8988T (cell line): ENCODE measurements at regions not wholly inside any gene's neighbourhood (a gene's known extent, or its start where the extent isn't known, plus 50 kb on each side); places are given as distances from the start of the nearest gene placed in this dataset.

ENCODE experiments used
- DNase-seq: peaks from one replicate; pipeline ENCODE4 v3.0.0; 2011

DNA sequence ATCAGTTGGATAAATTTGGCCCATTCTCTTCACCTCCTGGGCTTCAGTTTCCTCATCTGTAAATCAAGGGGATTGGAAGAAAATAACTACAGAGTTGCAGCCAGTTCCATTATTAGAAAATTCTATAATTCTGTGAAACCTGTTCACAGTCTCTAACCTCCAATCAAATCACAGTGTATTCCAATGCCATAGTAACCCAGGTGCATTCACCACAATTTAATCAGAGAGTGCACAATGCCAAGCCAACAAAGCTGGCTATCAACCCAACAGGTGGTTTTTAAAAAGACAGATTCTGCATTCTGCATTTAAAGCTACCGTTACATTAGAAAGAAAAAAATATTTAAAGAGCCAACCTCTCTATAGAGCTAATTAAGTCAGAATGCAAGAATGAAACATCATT is 308.6 kb downstream of the RNF144A start:
- DNase-seq = no peak

DNA sequence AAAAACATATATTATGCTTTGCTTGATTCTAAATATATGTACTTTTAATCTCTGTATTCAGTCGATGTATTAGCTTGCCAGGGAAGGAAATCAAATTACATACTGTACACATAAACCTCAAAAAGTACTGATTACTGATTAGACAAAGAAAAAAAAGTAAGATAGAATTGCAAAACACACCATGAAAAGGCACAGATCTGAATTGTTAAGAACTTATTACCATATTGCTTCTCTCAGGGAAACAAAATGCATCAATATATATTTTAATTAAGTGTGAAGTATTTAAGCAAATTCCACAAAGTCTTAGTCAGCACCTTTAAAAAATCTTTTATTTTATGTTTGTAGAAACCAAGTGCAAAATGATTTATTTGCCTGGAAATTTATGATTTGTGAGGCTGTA is 309.3 kb downstream of the RNF144A start:
- DNase-seq = no peak

DNA sequence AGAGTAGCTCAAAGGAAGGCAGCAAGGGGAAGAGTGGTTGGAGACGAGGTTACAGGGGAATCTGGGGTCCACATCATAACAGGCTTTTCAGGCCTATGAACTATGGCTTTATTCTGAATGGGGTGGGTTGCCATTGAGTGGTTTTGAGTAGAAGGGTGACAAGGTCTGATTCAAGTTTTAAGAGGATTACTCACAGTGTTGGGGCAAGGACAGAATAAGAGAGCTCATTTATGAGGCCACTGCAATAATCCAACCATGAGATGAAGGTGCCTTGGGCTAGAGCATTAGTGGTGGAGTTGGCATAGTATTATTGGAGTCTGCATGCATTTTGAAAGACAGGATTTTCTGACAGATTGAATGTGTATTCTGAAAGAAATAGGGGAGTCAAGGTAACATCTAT is 315.9 kb downstream of the RNF144A start:
- DNase-seq = no peak

DNA sequence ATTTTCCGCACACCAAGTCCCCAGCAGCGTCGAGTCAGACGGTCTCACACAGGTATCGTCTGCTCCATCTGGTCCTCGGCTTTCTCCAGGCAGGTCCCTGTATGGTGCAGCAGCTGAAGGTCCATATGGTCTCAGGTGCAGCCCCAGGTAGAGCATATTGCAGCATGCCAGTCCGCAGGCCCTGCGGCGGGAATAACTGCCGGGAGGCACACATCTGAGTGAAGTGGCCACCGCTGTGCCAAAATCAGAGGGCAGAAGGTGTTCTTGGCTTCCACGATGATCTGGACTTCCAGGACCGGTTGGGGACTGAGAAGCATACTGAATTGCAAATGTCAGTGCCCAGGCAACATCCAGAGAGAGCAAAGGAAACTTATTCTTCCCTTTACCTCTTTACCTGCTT is 320.3 kb downstream of the RNF144A start:
- no peak for DNase-seq

DNA sequence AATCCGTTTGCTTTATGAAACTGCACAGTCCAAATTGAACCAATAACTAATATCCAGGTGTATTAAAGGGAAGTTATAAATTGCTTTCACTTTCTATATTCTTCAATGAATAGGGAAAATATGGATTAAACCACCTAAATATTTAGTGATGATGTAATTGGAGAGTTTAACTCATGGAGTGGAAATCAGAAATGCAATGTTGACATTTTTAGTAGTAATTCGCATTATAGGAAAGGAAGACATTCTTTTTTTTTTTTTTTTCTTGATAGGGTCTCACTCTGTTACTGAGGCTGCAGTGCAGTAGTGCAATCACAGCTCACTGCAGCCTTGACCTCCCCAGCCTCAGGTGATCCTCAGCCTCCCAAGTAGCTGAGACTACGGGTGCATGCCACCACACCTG is 321.9 kb downstream of the RNF144A start:
- no peak for DNase-seq

DNA sequence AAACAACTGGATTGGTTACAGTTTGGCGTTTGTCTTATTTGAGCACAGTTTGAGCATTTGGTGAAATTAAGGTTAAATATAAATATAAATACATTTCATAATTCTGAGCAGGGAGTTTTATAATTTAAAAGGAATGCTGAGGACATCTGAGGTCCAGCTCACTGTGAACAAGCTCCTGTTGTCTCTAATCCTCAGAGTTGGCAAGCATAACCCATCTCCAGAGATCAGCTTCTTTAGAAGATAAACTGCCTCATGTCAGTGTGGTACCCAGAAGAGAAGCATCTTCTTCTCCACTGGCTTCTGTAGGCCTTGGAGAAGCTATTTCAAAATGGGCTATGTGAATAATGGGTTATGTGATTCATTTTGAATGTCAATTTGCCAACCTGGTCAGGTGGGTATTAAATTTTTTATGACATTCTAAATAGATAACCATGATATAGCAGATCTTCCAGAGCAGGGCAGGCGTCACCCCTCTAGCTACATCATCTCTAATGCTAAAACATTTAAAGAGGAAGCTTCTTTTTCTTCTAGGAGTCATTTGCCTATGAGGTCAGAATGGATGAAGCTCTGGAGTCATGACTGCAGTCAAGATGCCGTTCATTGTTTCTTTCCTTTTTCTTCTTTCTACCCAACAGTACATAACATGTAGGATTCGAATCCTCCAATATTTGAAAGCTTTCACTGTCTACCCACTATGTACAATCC is 324.0 kb downstream of the RNF144A start:
- no peak for DNase-seq

DNA sequence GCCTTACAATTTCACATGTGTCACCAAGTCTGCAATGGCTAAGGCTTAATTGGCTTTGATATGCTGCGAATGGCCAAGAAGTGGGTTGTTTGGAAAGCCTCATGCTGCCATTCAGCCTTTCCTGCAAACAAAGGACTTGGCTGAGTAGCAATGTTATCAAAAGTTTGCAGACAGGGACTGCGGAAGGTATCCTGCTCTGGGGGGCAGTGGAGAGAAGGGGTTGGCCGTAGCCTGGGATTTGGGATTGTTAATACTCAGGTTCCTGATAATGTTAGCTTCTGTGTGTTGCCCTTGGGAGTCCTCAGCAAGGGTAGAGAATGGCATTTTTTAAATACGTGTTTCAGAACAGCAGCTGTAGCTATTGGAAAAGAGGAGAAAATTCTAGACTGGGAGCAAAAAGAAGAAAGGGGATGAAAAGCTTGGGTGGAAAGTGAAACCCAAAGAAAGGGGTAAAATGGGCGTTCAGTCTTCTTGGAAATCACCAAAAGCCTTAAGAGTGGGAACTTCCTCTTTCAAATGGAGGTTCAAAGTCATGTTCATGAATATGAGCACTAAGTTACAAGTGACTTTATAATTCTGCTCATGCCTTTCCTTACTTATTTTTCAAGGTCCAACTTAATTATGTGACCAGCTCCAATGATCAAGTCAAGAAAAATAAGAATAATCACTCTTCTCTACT is 325.1 kb downstream of the RNF144A start:
- DNase-seq = no peak

DNA sequence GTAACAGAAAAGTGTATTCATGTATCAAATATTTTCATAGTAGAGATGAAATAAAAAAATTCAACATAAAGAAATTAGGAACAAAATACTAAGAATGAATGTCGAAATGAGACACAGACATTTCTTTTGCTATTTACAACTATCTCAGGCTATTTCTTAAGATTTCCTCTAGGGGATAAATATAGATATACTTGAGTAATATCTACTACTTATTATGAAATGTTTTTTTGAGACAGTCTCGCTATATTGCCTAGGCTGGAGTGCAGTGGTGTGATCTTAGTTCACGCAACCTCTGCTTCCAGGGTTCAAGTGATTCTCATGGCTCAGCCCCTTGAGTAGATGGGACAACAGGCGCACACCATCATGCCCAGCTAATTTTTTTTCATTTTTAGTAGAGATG is 326.1 kb downstream of the RNF144A start:
- no peak for DNase-seq

DNA sequence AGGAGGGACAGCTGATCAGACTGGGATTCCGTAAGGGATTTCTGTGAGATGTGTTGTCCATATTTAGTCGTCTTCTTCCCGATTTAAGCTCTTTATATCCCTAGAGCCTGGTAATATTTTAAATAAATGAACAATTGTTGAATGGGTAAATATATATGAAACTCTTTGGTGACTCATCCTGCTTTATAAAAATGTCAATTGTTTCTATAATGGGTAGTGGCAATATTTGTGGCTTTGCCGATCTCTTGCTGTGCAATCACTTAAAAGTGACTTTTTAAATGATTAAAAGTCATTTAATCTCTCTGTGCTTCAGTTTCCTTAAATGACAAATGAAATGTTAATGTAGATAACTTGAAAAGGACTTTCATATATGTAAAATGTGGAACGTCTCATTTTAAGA is 339.2 kb downstream of the RNF144A start:
- no peak for DNase-seq

DNA sequence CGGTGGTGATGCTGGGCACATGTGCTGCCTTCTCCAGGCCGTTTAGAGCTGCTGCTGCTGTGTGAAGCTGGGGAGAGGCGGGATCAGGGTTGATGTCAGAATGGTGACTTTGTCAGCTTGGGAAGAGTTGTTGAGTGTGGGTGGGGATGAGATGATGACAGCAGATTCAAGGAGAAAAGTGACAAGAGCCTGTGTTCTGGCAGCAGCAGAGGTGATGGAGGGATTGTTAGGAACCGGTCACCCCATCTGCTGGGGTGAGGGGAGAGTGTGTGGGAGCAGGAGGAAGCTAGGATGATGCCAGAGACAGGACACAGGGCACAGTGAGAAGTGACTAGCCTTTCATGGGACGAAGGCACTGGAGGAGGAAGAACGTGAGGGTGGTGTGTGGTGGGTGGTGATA is 345.5 kb downstream of the RNF144A start:
- DNase-seq = no peak

DNA sequence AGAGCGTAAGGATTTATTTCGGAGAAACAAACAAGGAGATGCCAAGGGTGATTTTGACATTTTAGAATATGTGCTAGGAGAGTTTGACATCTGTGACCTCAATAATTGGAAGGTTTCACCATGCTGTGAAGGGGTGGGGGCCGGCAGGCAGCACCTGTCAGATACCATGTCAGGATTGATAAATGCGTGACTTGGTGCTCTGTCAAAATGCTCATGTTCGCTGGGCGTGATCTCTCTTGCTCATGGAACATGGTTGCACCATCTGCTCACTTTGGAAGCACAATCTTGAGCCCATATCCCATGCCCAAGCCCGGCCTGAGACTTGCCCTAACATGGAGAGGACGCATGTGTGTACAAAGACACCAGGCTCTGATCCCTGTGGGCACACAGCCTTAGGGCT is 347.6 kb downstream of the RNF144A start:
- no peak for DNase-seq

DNA sequence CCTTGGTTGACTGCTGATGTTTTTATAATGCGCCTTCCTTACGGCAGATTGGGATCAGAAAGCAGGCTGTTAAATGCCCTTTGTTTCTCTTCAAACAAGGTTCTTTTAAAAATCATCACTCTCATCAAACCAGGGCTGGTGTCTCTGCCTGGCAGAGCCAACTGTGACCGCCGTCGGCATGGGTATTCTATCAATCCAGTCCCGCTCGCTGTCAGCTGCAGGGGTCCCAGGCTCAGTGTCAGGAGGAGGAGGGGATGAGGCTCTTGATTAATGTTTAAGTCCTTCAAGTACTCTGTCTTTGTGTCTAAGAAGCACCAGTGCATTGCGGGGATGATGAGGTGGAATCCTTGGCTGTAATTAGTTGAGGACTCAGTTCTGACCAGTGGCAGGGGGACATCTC is 348.1 kb downstream of the RNF144A start:
- no peak for DNase-seq

DNA sequence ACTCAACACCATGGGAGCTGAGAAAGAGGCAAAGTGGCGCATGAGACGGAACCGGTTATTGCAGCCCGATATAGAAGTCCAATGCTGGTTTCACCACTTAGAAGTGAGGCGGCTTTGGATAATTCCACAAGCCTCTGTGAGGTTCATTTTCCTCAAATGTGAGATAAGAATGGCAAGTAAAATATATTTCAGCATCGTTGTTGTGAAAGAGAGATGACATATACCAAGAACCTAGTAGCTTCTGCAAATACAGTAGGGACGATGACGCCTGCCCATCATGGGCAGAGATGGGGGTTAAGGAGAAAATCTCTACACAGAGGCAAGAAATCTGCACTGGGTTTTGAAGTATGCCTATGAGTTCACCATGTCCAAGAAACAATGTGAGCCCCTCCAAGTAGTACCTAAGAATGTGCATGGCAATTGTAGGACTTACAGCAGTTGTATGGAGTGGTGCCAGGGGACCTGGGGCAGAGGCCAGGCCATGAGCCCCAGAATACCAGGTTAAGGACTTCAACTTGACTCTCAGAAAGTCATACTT is 352.0 kb downstream of the RNF144A start:
- DNase-seq = no peak

DNA sequence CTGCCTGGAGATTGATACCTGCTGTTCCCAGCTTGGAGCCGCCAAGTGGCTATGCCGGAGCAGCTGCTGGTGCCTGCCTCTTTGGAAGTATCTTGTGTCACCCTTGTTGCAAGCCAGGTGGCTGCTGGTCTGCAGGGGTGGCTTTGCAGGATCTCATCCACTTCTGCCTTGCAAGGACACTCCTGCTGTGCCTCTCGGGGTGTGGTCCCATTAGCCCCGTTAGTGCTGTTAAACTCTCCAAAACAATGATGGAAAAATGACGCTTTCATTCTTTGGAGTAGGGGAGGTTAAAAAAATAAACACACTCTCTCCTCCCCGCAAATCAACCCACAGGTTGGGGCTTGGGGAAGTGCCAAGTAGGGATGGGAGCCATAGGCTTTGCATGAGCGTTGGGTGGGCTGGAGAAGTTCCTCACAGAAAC is 352.8 kb downstream of the RNF144A start:
- DNase-seq = no peak

DNA sequence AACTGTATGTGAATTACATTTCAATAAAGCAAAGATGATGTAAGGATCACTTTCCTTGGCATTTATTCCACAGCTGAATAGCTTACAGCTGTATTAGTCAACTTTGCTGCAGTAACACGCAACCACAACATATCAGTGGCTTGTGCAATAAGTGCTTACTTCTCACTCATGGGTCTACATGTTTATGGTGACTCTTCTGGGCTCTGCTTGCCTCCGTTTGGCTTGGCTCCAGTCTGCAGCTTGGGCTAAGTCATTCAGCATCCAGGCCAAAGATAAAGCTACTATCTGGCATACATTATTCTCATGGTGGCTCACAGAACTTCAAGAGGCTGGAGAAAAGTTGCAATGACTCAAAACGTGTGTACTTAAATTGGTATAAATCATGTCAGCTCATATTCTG is 355.0 kb downstream of the RNF144A start:
- DNase-seq = no peak

DNA sequence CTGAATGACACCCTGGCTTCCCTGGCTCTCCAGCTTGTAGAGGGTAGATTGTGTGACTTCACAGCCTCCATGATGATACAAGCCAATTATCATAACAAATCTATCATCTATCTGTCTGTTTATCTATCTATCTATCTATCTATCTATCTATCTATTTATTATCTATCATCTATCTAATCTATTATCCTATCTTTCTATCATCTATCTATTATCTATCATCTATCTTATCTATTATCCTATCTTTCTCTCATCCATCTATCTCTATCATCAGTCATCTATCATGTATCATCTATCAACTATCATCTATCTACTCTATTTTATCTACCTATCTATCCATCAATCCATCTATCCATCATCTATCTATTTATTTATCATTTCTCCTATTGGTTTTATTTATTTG is 361.8 kb downstream of the RNF144A start:
- no peak for DNase-seq

DNA sequence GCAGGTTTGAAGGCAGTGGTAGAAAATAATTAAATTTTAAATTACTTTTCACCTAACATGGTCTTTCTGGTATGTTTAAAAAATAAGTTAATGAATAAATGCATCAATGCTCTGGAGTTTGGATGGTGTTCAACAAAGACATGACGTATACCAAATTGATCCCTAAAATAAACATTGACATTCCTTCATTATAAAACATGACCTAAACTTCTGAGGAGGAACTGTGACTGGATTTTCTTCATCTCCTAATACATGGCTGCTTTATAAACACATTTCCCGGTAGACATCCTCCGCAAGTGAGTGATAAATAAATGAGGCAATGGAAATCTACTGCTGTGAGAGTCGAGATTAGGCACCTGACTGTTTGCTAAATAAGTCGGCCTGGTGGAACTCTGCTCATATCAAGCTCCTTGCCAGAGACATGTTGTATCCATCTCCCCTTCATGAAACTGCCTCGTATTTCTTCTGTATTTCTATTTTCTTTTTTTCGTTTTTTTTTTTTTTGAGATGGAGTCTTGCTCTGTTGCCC is 362.3 kb downstream of the RNF144A start:
- DNase-seq = no peak

DNA sequence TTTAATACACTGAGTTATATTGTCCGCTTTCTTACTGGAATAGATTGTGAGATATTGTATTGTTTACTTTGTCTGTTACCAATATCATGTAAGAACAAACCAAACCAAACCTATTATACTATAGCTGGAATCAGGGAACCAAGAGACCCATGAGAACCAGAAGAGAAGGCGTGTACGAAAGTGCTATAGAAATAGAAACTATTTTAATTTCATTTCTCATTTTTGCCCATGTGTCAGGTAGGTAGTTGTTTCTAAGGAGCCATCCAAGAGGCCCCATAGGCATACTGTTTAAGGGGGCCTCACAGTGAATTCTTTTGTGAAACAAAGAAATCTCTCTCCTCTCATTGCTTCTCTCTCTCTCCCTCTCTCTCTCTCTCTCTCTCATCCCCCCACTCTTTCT is 363.6 kb downstream of the RNF144A start:
- DNase-seq = no peak

DNA sequence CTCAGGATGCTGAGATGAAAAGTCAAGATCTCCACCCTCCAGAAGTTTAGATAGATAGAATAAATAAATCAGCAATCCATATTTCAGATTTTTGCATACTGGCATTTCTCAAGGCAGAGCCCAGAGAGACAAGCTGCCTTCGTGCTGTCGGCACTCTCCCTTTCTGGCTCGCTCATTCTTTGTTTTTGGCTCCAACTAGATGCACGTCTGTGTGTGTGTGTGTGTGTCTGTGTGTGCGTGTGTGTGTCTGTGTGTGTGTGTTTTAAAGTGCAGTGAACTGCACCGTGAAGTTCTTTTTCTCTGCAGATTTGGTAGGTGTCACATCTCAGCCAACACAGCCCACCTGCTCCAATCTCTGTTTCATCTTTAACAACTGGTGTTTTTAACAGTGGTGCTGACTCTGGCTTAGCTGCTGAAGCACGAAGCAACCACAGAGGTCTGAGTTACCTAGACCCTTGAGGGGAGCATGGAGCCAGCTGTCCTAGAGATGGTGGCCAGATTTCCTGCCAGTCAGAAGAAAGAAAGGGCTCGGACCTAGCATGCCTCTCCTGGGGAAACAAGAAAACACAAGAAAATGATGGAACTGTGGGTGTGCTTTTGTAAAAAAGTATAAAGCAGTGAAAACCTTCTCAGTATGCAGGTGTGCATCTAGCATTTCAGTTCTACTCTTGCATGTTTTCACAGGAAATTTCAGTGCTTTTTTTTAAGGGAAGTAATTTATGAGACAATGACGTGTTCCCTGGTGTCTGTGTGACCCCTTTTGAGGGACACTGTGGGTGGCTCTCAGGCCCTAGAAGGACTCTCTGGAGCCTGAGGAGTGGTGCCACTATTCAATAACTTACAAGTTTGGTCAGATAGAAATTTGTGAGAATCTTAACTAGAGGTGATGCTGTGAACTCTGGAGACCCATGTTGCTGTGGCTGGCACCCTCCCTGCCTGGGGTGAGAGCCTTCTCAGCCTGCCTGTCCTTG is 364.3 kb downstream of the RNF144A start:
- DNase-seq = no peak

DNA sequence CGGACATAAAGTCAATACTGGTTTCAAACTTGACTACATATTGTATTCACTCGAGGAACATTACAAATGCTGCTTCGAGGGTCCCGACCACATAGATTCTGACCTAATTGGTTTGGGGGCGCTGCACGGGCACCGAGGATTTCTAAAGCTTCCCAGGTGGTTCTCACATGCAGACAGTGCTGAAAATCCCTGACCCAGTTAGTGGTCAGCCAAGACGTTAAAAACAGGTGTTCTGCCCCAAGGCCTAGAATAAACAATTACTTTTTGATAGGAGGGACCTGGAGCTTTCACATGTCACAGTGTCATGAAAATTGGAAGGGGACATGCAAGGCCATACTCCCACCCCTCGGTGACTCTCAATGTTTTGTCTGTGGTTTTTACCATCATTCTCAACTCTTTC is 368.9 kb downstream of the RNF144A start:
- DNase-seq = no peak

DNA sequence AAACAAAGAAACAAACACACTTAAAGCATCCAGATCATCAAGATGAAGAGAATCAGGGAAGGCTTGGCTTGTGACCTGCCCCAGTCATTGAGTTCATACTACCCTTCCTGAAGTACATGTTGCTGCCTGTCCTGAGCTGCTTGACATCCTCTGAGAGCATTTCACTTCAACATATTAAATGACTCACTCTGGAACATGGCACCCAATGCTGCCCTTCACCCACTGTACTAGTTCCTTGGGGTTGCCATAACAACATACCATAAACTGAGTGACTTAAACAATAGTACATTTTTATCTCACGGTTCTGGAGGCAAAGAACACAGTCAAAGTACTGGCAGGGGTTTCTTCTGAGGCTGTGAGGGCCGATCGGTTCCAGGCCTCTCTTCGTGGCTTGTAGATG is 371.3 kb downstream of the RNF144A start:
- no peak for DNase-seq

DNA sequence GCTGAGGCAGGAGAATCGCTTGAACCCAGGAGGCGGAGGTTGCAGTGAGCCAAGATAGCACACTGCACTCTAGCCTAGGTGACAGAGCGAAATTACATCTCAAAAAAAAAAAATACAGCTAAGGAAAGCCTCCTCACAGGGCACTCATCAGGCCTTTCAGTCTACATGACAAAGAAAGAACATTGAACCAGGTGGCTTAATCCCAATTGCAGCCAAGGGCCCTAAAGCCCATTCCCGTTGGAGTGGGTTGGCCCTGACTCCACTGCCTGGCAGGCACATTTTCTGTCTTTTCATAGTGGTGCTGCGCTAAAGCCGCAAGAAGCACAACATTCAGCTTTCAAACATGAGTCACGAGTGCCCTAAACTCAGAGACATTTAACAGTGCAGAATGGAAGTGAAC is 372.5 kb downstream of the RNF144A start:
- no peak for DNase-seq

DNA sequence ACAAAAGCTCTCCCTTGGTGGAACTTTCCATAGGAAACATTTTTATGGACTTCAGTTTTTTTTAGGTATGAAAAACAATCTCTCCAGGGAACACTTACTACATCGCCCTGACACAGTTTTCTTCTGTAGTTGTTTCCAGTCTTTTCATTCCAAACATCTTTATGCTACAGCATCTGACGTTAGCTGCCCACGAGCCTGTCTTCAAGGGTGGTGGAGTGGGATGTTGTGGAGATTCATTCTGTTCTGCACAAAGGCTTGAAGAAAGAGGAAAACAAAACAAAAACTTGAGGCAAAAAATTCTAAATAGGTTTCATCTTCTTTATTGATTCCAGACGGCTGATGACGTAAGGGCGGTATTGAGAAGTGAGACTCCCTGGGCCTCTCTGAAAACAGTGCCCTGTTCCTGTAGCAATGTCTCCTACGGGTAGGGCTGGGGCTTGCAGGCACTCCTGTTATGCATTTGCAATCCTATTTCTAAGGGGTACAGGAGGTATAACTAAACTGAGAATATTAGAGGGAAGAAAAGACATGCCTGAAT is 375.0 kb downstream of the RNF144A start:
- DNase-seq = no peak
